22Rv1 (cell line): ENCODE measurements at regions not wholly inside any gene's neighbourhood (a gene's known extent, or its start where the extent isn't known, plus 50 kb on each side); places are given as distances from the start of the nearest gene placed in this dataset.

ENCODE experiments used
- ZFX ChIP-seq: fragments of 450-650 bp; IDR thresholded peaks from 2 replicates; pipeline ENCODE4 v1.6.1; 2017; ENCODE audit warnings: antibody characterized with exemption, borderline replicate concordance
- TF ChIP-seq, protein P1 (sequence below): fragments of 450-650 bp; IDR thresholded peaks from 2 replicates; pipeline ENCODE4 v1.5.1; 2017; ENCODE audit warnings: mild to moderate bottlenecking

DNA sequence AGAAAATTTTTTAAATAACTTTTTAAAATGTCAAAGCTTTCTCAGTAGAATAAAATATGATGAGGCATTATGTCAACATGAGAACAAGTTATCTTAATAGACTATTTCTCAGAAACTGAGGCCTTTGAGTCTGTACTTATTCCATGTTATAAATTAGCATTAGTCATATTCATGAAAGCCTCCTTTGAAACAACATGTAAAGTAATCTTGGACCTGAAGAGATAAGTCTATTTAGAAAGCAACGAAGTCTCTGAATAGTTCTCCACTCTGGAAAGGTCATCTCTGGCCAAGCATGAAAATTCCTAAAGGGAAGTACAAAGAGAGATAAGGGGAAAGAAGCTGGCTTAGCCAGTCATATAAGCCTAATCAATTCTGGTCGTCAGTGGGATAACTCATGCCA, 150.8 kb downstream of the CYB561 start:
- TF ChIP-seq, protein P1, sequence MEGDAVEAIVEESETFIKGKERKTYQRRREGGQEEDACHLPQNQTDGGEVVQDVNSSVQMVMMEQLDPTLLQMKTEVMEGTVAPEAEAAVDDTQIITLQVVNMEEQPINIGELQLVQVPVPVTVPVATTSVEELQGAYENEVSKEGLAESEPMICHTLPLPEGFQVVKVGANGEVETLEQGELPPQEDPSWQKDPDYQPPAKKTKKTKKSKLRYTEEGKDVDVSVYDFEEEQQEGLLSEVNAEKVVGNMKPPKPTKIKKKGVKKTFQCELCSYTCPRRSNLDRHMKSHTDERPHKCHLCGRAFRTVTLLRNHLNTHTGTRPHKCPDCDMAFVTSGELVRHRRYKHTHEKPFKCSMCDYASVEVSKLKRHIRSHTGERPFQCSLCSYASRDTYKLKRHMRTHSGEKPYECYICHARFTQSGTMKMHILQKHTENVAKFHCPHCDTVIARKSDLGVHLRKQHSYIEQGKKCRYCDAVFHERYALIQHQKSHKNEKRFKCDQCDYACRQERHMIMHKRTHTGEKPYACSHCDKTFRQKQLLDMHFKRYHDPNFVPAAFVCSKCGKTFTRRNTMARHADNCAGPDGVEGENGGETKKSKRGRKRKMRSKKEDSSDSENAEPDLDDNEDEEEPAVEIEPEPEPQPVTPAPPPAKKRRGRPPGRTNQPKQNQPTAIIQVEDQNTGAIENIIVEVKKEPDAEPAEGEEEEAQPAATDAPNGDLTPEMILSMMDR: no peak
- no peak for TF ChIP-seq ZFX
